ENCODE measurements at regions not wholly inside any gene's neighbourhood (a gene's known extent, or its start where the extent isn't known, plus 50 kb on each side); places are given as distances from the start of the nearest gene placed in this dataset.

DNA sequence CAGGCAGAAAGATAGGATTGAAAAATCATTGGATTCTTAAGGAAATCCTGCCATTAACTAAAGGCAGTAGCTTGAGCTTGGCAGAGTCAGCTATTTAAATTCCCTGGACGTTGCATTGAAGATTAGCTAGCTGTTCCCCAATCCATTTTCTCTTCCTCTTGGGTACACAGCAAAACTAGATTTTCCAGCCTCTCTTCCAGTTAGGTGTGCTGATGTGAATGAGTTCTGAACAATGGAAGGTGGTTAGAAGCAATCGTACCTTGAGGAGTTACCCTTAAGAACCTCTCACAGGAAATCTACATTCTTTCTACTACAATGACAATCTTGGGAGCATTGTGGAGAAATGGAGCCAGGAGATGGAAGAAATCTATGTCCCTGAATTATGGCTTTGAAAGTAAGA is 383.2 kb upstream of the TBL1XR1 start:
- POLR2A ChIA-PET = no interaction called here
- Mint-ChIP-seq H3K27me3 (no peaks in the 10 kb centered on the region), H3K36me3 (ENCODE audit: low read depth) (peaks cover 6% of the 10 kb centered on the region), H3K4me1 (no peaks in the 10 kb centered on the region), H3K9me3 (peaks cover 2% of the 10 kb centered on the region), H3K27ac (no peak overlapping the region), H3K4me3 (no peak overlapping the region)
- no peak for DNase-seq
- CTCF ChIA-PET = no interaction called here

DNA sequence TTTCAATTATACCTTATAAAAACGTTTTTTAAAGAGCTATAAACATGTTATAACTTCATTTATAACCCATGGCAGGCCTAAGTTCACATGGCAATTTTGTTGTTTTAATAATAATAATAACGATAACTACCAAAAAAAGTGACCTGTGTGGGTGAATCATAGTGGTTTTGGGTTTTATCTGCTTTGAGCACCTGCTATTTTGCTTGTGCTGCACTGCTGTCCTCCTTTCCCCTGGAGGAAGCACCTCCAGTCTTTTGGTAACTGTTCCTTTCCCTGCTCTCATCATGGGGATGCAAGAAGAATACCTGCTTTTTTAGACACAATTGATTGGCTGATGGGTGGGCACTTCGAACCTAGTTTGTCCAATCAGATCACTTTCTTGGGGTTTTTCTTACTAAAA is 388.0 kb upstream of the TBL1XR1 start:
- CTCF ChIA-PET = no interaction called here
- Mint-ChIP-seq H3K27ac (no peak overlapping the region), H3K4me1 (peaks cover 11% of the 10 kb centered on the region), H3K4me3 (no peak overlapping the region), H3K27me3 (no peaks in the 10 kb centered on the region), H3K36me3 (ENCODE audit: low read depth) (peaks cover 3% of the 10 kb centered on the region), H3K9me3 (peaks cover 4% of the 10 kb centered on the region)
- POLR2A ChIA-PET = no interaction called here
- no peak for DNase-seq

DNA sequence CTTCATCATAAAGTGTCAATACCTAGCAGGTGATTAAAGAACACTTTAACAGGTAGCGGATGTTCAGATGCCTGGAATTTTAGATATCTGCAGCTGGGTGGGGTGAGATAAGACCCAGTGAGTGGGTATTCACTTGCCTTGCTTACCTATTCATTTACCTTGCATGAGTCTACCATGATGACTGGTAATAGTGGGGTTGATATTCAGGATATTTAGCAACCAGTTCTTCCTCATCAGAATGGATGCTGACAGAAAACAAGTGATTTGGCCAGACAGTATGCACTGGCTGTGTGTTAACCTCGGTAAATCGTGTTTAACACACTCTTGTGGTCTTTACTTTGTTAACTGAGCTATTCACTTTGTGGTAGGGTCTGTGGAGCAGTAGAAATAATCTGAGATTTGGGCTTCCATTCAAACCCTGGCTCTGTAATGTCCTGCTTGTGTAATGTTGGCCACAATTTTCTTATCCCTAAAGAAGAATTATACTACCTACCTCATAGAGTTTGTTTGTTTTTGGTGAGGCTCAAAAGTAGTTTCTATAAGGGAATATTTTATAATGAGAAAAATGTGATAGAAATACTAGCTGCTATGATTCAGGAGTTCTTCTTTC is 391.9 kb upstream of the TBL1XR1 start:
- H3K9me3 Mint-ChIP-seq = peaks cover 4% of the 10 kb centered on the region
- POLR2A ChIA-PET = interaction anchor here (0.9 kb wide), 1 partner anchor 8 kb away, joined by 3 read pairs; no protein-coding TSS in a partner anchor
- no peak overlapping the region for H3K4me3 Mint-ChIP-seq
- peaks cover 3% of the 10 kb centered on the region for H3K36me3 Mint-ChIP-seq (ENCODE audit: low read depth)
- CTCF ChIA-PET = interaction anchor here (1.0 kb wide), 1 partner anchor 9 kb away, joined by 3 read pairs; no protein-coding TSS in a partner anchor
- DNase-seq = no peak
- no peak overlapping the region for H3K27ac Mint-ChIP-seq
- H3K4me1 Mint-ChIP-seq = peaks cover 34% of the 10 kb centered on the region
- H3K27me3 Mint-ChIP-seq = no peaks in the 10 kb centered on the region

DNA sequence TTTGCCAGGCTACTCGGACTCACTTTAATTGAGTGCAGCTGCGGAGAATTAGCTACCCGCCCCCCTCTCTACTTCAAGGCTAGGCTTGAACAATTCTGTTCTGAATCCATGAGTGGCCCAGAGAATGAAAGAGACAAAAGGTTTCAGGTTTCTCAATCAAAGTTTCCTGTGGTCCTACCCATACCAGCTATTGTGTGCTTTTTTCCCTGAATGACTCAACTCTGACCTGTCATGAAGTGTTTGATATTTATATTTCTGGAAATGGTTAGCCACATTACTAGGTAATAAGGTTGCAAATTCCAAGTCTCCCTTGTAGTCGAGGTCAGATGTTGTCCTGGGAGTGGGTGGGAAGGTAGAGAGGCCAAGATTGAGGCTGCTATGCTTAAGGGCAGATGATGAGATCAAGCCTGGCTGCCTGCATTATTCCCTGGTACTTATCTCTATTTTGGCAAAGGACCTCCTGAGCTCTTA is 392.7 kb upstream of the TBL1XR1 start:
- CTCF ChIA-PET = interaction anchor here (1.0 kb wide), 1 partner anchor 9 kb away, joined by 3 read pairs; no protein-coding TSS in a partner anchor

DNA sequence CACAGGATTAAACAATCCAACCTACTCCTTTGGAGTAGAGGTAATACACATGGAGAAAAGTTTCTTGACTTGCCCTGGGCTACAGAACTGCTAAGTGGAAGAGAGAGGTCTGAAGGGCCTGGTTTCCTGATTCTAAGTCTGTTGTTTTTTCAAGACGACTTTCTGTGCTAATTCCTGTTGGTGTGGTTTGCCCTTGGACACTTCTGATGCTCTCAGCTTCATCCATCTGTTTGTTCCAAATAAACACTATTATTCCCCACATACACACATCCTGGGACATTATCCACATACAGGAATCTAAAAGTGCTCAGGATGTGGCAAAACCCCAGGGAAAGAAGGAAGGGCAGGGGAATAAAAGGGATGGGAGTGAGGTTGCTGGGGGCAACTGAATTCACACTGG is 393.5 kb upstream of the TBL1XR1 start:
- ChIA-PET CTCF (no interaction called here), POLR2A (interaction anchor here (0.7 to 1.8 kb wide), 2 partner anchors 233 to 267 kb away, joined by 3 to 4 read pairs; no protein-coding TSS in a partner anchor)
- Mint-ChIP-seq H3K27ac (no peak overlapping the region), H3K4me3 (no peak overlapping the region), H3K4me1 (peaks cover 41% of the 10 kb centered on the region), H3K27me3 (no peaks in the 10 kb centered on the region), H3K36me3 (ENCODE audit: low read depth) (peaks cover 6% of the 10 kb centered on the region), H3K9me3 (peaks cover 4% of the 10 kb centered on the region)
- no peak for DNase-seq

More for the DNA sequence above, 392.7 kb upstream of the TBL1XR1 start:
- H3K4me1 Mint-ChIP-seq = peaks cover 36% of the 10 kb centered on the region
- peaks cover 4% of the 10 kb centered on the region for H3K9me3 Mint-ChIP-seq
- POLR2A ChIA-PET = no interaction called here
- no peaks in the 10 kb centered on the region for H3K27me3 Mint-ChIP-seq
- DNase-seq = no peak
- H3K4me3 Mint-ChIP-seq = no peak overlapping the region
- H3K27ac Mint-ChIP-seq = no peak overlapping the region
- peaks cover 3% of the 10 kb centered on the region for H3K36me3 Mint-ChIP-seq (ENCODE audit: low read depth)

DNA sequence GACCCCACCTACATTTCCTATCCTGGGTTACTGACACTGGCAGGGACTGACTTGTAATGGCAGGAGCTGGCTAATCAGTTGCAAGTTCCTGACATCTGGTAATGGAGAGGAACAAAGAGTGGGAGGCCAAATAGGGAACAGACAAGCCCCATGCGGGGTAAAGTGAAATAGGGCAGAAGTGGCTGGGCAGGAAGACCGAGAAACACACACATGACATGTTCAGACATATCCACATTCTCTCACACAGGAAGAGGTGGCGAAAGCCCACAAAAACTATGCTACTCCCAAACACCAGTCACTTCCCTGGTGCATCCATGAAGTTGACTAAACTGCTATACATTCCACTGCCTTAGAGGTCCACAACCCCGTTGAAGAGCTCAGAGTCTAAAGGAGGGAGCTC is 394.1 kb upstream of the TBL1XR1 start:
- Mint-ChIP-seq H3K27ac (peak overlapping the region; percentile 47), H3K4me1 (peaks cover 47% of the 10 kb centered on the region), H3K27me3 (no peaks in the 10 kb centered on the region), H3K9me3 (peaks cover 4% of the 10 kb centered on the region), H3K36me3 (ENCODE audit: low read depth) (peaks cover 6% of the 10 kb centered on the region), H3K4me3 (no peak overlapping the region)
- ChIA-PET CTCF (interaction anchor here (1.4 kb wide), 1 partner anchor 41 kb away, joined by 3 read pairs; no protein-coding TSS in a partner anchor), POLR2A (interaction anchor here (1.2 to 1.8 kb wide), 4 partner anchors 15 to 393 kb away, joined by 4 to 5 read pairs (median 4); no protein-coding TSS in a partner anchor)
- no peak for DNase-seq

DNA sequence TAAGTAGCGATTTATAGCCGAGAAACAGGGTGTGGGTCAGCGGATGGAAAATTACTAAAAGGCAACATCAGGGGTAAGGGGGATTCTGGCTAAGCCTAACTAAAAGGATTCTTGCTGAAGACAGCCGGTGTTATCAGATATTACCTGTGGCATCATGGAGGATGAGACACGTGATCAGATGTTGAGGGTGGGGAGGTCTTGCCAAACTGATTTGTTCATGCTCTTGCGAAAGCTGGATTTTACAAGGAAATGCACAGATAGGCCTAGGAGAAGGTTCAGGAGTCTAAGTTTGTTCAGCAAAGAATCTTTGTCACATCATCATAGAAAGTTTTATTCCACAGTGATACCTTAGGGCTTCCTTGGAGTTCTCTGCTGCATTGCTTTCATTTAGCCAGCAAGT is 396.8 kb upstream of the TBL1XR1 start:
- no peak for DNase-seq
- H3K9me3 Mint-ChIP-seq = no peaks in the 10 kb centered on the region
- H3K27me3 Mint-ChIP-seq = no peaks in the 10 kb centered on the region
- peaks cover 4% of the 10 kb centered on the region for H3K36me3 Mint-ChIP-seq (ENCODE audit: low read depth)
- no peak overlapping the region for H3K27ac Mint-ChIP-seq
- ChIA-PET CTCF (no interaction called here), POLR2A (no interaction called here)
- no peak overlapping the region for H3K4me3 Mint-ChIP-seq
- H3K4me1 Mint-ChIP-seq = peaks cover 73% of the 10 kb centered on the region

DNA sequence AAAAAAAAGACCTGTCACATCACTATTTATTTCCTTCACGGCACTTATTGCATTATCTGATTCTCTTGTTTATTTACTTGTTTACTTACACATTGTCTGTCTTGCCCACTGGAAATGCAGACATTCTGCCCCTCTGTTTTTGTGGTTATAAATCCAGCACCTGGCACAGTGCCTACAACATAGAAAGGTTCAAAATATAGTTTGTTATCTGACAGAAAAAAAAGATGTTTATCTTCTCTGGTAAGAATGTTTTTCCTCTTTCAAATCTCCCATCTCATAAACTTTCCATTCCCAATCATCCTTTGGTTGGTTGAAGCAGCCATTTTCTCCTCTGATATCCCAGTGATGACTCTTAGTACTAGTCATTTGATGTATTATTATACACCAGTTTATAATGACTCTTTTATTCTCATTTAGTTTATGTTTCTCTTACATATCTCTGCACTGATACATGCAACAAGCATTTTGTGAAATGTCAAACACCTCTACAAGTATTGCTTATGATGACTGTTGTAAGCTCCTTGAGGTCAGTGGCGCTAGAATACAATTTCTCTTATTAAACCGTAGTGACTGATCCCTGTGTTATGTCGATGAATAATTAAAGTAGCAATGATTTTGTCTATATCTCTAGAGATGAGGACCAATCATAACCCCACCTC is 398.4 kb upstream of the TBL1XR1 start:
- POLR2A ChIA-PET = no interaction called here
- H3K27me3 Mint-ChIP-seq = no peaks in the 10 kb centered on the region
- peaks cover 69% of the 10 kb centered on the region for H3K4me1 Mint-ChIP-seq
- no peak overlapping the region for H3K4me3 Mint-ChIP-seq
- CTCF ChIA-PET = no interaction called here
- DNase-seq = no peak
- peaks cover 4% of the 10 kb centered on the region for H3K36me3 Mint-ChIP-seq (ENCODE audit: low read depth)
- H3K9me3 Mint-ChIP-seq = no peaks in the 10 kb centered on the region
- no peak overlapping the region for H3K27ac Mint-ChIP-seq

DNA sequence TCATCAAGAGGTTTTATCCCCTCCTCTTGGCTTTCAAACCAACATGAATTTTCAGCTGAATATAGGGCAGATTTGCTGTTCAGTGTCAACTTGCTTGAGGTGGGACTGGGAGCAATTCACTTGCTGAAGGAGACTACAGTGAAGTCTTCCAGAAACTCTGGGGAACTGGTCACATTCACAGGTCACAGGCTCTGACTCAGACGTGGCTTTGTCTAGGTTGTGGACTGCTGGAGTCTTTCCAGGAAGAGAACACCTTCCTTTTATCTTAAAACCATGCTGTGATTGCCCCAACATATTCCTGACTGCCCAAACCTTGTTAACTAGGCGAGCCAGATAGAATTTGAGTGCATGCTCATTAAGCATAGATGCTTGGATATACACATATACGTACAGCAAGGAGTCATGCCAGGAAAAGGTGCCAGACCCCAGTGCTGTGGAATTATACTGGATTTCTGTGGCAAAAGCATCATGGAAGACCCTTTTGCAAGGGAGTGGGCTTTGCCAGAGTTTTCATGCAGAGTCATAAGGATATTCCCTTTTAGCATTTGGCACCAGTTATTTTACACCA is 399.1 kb upstream of the TBL1XR1 start:
- POLR2A ChIA-PET = interaction anchor here (3.2 kb wide), 1 partner anchor 236 kb away, joined by 13 read pairs; no protein-coding TSS in a partner anchor
- Mint-ChIP-seq H3K27me3 (no peaks in the 10 kb centered on the region), H3K27ac (no peak overlapping the region), H3K4me3 (no peak overlapping the region), H3K4me1 (peaks cover 69% of the 10 kb centered on the region), H3K9me3 (no peaks in the 10 kb centered on the region), H3K36me3 (ENCODE audit: low read depth) (peaks cover 4% of the 10 kb centered on the region)
- CTCF ChIA-PET = no interaction called here
- DNase-seq = no peak

DNA sequence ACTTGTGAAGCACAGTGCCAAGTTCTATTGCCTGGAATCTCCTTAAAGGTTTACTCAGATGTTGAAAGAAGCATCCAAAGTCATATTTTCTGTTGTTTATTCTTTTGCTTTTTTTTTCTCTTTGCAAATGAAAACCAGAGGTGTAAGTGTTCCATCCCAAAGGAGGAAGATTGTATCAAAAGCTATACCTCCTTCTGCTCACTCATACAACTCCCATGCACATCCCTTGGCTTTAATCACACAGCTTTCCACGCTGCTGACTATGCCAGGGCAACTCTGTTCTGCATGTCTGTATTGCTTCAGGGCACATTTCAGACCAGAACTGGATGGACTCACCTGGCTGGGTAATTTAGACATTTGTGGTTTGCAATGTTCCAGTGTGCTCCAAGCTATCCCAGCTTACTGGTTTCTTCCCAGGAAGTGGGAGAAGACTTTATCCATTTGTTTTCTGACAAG is 399.6 kb upstream of the TBL1XR1 start:
- CTCF ChIA-PET = interaction anchor here (1.3 kb wide), 1 partner anchor 46 kb away, joined by 5 read pairs; no protein-coding TSS in a partner anchor

DNA sequence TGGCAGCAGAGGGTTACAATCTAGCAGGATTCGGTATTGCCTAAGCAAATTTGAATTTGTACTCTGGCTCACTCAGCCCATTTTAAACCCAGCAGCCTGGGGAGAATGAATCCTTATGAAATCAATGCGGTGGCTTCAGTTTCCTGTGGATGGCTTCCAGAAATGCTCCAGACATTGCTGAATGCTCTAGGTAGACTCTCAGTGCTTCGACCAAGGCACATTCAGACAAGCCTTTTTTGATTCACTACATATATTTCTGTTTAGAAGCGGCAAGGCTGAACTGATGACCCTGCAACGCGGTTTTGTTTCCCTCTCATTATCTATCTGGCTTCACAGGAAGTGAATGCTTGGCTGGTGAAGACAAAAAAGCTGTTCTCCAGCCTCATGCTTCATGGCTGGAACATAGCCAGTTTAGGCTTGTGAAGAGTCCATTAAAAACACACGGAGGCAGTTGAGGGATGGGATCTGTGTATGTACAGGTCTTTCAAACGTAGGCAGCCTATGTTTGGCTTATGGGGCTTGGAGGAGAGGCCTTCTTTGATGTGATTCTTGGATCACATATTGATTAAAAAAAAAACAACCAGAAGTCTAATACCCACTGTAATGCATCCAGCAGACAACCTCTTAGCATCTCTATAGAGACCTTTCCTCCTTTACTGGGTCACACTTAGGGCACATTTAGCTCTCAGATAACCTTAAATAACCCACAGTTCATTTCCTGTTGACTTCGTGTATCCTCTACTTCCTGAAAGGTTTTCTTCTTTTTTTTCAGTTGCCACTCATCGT is 400.2 kb upstream of the TBL1XR1 start:
- Mint-ChIP-seq H3K27ac (peak overlapping the region; percentile 95), H3K4me3 (peak overlapping the region; percentile 27), H3K27me3 (no peaks in the 10 kb centered on the region), H3K36me3 (ENCODE audit: low read depth) (peaks cover 4% of the 10 kb centered on the region), H3K4me1 (peaks cover 64% of the 10 kb centered on the region), H3K9me3 (no peaks in the 10 kb centered on the region)
- DNase-seq = peak; percentile 55
- POLR2A ChIA-PET = interaction anchor here (0.8 to 3.2 kb wide), 12 partner anchors 8 to 401 kb away, joined by 3 to 13 read pairs (median 5); no protein-coding TSS in a partner anchor
- CTCF ChIA-PET = interaction anchor here (1.3 to 1.4 kb wide), 2 partner anchors 8 to 46 kb away, joined by 3 to 5 read pairs; no protein-coding TSS in a partner anchor

More for the DNA sequence above, 399.6 kb upstream of the TBL1XR1 start:
- no peak overlapping the region for H3K4me3 Mint-ChIP-seq
- no peaks in the 10 kb centered on the region for H3K27me3 Mint-ChIP-seq
- peak overlapping the region; percentile 95 for H3K27ac Mint-ChIP-seq
- peaks cover 4% of the 10 kb centered on the region for H3K36me3 Mint-ChIP-seq (ENCODE audit: low read depth)
- DNase-seq = no peak
- H3K9me3 Mint-ChIP-seq = no peaks in the 10 kb centered on the region
- POLR2A ChIA-PET = interaction anchor here (0.8 to 3.2 kb wide), 7 partner anchors 8 to 399 kb away, joined by 3 to 13 read pairs (median 5); no protein-coding TSS in a partner anchor
- H3K4me1 Mint-ChIP-seq = peaks cover 65% of the 10 kb centered on the region

DNA sequence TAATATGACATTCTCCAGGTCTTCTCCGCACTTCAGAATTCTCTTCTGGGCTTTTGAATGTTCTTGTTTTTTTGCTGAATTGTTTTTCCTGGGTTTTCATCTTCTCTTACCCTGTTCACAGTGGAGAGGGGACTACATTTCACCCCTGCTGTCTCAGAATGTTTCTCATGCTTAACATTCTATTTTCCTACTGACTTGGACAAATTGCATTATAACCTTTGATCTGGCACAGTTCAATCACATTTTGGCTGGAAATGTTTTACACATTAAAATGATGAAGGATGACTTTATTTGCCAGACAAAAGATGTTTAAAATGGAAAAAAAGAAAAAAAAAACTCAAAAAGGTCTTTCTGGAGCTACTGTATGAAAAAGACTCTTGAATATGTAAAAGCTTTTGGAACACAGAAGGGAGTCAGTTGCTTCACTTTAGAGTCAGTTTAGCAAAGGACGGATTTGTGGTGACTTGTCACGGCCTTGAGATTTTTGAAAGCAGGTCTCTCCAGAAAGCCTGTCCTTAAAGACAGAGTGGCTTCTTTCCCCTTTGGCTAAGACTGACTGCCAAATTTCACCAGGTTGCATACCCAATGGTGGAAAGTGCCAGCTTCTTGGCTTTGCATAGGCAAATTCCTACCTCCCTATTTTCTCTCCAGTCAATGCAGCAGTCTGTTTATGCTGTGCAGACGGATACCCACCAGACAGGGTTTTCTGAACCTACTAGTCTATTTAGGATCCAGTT is 401.0 kb upstream of the TBL1XR1 start:
- Mint-ChIP-seq H3K4me1 (peaks cover 69% of the 10 kb centered on the region), H3K27ac (peak overlapping the region; percentile 95), H3K4me3 (peak overlapping the region; percentile 27), H3K9me3 (no peaks in the 10 kb centered on the region), H3K27me3 (no peaks in the 10 kb centered on the region), H3K36me3 (ENCODE audit: low read depth) (peaks cover 4% of the 10 kb centered on the region)
- DNase-seq = no peak
- ChIA-PET POLR2A (interaction anchor here (1.0 to 3.2 kb wide), 11 partner anchors 45 to 402 kb away, joined by 3 to 13 read pairs (median 5); no protein-coding TSS in a partner anchor), CTCF (interaction anchor here (1.3 to 1.4 kb wide), 2 partner anchors 9 to 45 kb away, joined by 3 to 5 read pairs; no protein-coding TSS in a partner anchor)
